Esophagus squamous epithelium (tissue), 5 donors: ENCODE measurements at regions not wholly inside any gene's neighbourhood (a gene's known extent, or its start where the extent isn't known, plus 50 kb on each side); places are given as distances from the start of the nearest gene placed in this dataset.

Source experiments
- DNase-seq: peaks from one replicate; lab custom pipeline; 2025; lab: John Stamatoyannopoulos, UW
- H3K27ac ChIP-seq, 4 donors: fragments of 200-600 bp; sonication (generic); one replicate each; pipeline ENCODE4 v1.5.1; 2016 to 2019; ENCODE audit warnings: mild to moderate bottlenecking in 1 of 4
- H3K27me3 ChIP-seq, 4 donors: fragments of 200-600 bp; sonication (generic); 1 replicate in 3 of 4; 2 replicates in 1 of 4; pipeline versions ENCODE4 v1.5.1 to v1.6.0; 2017 to 2021; ENCODE audit warnings: antibody characterized with exemption in 1 of 4
- H3K36me3 ChIP-seq, 3 donors: fragments of 200-600 bp; sonication (generic); one replicate each; pipeline ENCODE4 v1.5.1; 2016 to 2019
- H3K4me1 ChIP-seq, 3 donors: fragments of 200-600 bp; sonication (generic); one replicate each; pipeline ENCODE4 v1.5.1; 2017 to 2019
- H3K4me3 ChIP-seq, 4 donors: fragments of 200-600 bp; sonication (generic); 1 replicate in 3 of 4; 2 replicates in 1 of 4; pipeline ENCODE4 v1.5.1; 2016 to 2019; ENCODE audit warnings: mild to moderate bottlenecking in 2 of 4, moderate library complexity in 1 of 4
- H3K9me3 ChIP-seq, 3 donors: fragments of 200-600 bp; sonication (generic); one replicate each; pipeline ENCODE4 v1.5.1; 2016 to 2019
- CTCF ChIP-seq, 6 experiments: fragments of 450-650 bp in 4 of 6; fragments of 200-600 bp in 2 of 6; sonication (generic) in 2 of 6; IDR thresholded peaks; one replicate each; pipeline ENCODE4 v1.5.1; 2016 to 2019; ENCODE audit warnings: antibody characterized with exemption in 6 of 6, mild to moderate bottlenecking in 4 of 6, moderate library complexity in 4 of 6
- POLR2A ChIP-seq, 4 donors: fragments of 450-650 bp; IDR thresholded peaks; one replicate each; pipeline ENCODE4 v1.6.1; 2017; ENCODE audit warnings: antibody characterized with exemption in 4 of 4, mild to moderate bottlenecking in 4 of 4, moderate library complexity in 3 of 4
- WGBS, 2 donors: methylation state at CpG; one replicate each; pipeline ENCODE4 v1.1.5; 2018; 5-methylcytosine and 5-hydroxymethylcytosine counted together
- intact Hi-C: fragments of 100-400 bp; cut with DNase I; formaldehyde crosslinking; loops from one replicate; pipeline ENCODE4 v1.15.0; 2022
- donor health status: DM: yes; HTN: yes; CAD: no.

GRCh38 chr11:28673691-28674432 is 565.7 kb downstream of the METTL15 start:
- DNase-seq, result no peak
- Histone ChIP-seq H3K4me3 (no peak overlapping the region), H3K27me3 (peaks cover 0 to 4% (median 0%) of the 10 kb centered on the region in 4 donors), H3K9me3 (no peaks in the 10 kb centered on the region), H3K27ac (no peak overlapping the region), H3K36me3 (no peaks in the 10 kb centered on the region), H3K4me1 (peaks cover 0 to 13% (median 8%) of the 10 kb centered on the region in 3 donors)
- no peak for TF ChIP-seq POLR2A (IDR thresholded peaks at IDR 0.05)
- no peak for TF ChIP-seq CTCF (IDR thresholded peaks at IDR 0.05)
- intact Hi-C loops, result no loop called here
- 49 to 67% methylated on average over 10 to 11 of the region's 11 CpGs for WGBS, 2 donors

GRCh38 chr11:28671274-28671673 is 563.1 kb downstream of the METTL15 start:
- no peak overlapping the region for H3K4me3 ChIP-seq
- TF ChIP-seq POLR2A (IDR thresholded peaks at IDR 0.05) (no peak), CTCF (IDR thresholded peaks at IDR 0.05) (no peak)
- no peak for DNase-seq
- peaks cover 0 to 4% (median 0%) of the 10 kb centered on the region in 4 donors for H3K27me3 ChIP-seq
- H3K9me3 ChIP-seq, result no peaks in the 10 kb centered on the region
- 84 to 93% methylated on average over 4 of the region's 4 CpGs for WGBS, 2 donors
- H3K4me1 ChIP-seq, result peaks cover 0 to 13% (median 8%) of the 10 kb centered on the region in 3 donors
- intact Hi-C loops, result no loop called here
- no peak overlapping the region for H3K27ac ChIP-seq
- H3K36me3 ChIP-seq, result no peaks in the 10 kb centered on the region

GRCh38 chr11:28666632-28667031 is 558.4 kb downstream of the METTL15 start:
- no peaks in the 10 kb centered on the region for H3K36me3 ChIP-seq
- no peak for DNase-seq
- no peaks in the 10 kb centered on the region for H3K4me1 ChIP-seq
- H3K27me3 ChIP-seq, result peaks cover 0 to 4% (median 0%) of the 10 kb centered on the region in 4 donors
- intact Hi-C loops, result no loop called here
- 64 to 86% methylated on average over 6 of the region's 6 CpGs for WGBS, 2 donors
- no peaks in the 10 kb centered on the region for H3K9me3 ChIP-seq
- H3K27ac ChIP-seq, result no peak overlapping the region
- H3K4me3 ChIP-seq, result no peak overlapping the region
- no peak for TF ChIP-seq POLR2A (IDR thresholded peaks at IDR 0.05)
- TF ChIP-seq CTCF (IDR thresholded peaks at IDR 0.05), result no peak

GRCh38 chr11:28659716-28660348 is 551.6 kb downstream of the METTL15 start:
- Histone ChIP-seq H3K27me3 (peaks cover 0 to 4% (median 0%) of the 10 kb centered on the region in 4 donors), H3K4me3 (no peak overlapping the region), H3K36me3 (no peaks in the 10 kb centered on the region), H3K9me3 (no peaks in the 10 kb centered on the region), H3K27ac (no peak overlapping the region), H3K4me1 (no peaks in the 10 kb centered on the region)
- no peak for DNase-seq
- TF ChIP-seq CTCF (IDR thresholded peaks at IDR 0.05), result no peak
- no peak for TF ChIP-seq POLR2A (IDR thresholded peaks at IDR 0.05)
- 89 to 90% methylated on average over 1 of the region's 1 CpG for WGBS, 2 donors
- intact Hi-C loops, result no loop called here

DNA sequence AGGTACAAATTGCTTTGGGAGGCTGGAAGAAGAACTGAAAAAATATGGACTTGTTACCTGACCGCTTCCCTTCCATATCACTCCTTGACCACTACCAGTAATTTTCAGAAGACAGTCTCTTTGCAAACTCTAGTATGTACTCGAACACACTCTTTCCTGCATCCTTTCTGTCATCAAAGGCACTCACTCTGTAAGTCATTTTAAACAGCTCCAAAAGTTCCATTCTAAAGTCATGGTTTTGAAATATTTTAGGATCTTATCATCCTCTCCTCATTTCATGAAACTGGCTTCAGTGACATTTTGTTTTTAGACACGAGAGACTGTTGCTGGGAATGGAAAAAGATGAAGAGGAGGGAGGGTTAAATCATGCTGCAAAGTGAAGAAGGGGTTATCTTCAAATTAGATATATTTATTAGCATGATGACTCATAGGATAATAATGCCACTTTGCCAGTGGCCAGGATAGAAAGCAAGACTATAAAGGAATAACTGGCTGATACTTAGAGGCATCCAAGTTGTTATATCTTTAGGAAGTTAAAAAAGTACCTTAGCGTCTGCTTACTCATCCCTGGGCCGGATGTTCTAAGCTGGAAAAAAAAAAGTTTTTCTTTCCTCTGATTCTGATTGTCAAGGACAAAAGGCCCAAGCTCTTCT is 549.3 kb downstream of the METTL15 start:
- intact Hi-C loops, result no loop called here
- 41 to 50% methylated on average over 5 of the region's 5 CpGs for WGBS, 2 donors
- Histone ChIP-seq H3K27ac (no peak overlapping the region), H3K4me1 (no peaks in the 10 kb centered on the region), H3K27me3 (peaks cover 0 to 4% (median 0%) of the 10 kb centered on the region in 4 donors), H3K36me3 (no peaks in the 10 kb centered on the region), H3K4me3 (no peak overlapping the region), H3K9me3 (no peaks in the 10 kb centered on the region)
- TF ChIP-seq POLR2A (IDR thresholded peaks at IDR 0.05) (no peak), CTCF (IDR thresholded peaks at IDR 0.05) (no peak)
- DNase-seq, result no peak
